ENCODE measurements at regions not wholly inside any gene's neighbourhood (a gene's known extent, or its start where the extent isn't known, plus 50 kb on each side); places are given as distances from the start of the nearest gene placed in this dataset.

DNA sequence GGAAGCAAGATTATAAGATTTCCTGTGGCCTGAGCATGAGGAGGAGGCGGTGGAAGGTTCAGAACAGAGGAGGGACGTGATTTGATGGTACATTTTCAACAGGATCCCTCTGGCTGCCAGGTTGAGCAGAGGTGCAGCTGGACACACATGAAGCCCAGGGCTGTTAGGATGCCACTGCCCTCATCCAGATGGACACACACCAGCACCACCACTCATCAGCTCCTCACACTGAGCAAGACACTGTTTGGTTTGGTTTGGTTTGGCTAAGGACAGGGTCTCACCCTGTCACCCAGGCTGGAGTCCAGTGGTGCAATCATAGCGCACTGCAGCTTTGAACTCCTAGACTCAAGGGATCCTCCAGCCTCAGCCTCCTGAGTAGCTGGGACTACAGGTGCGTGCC lies 402.6 kb upstream of the C16orf82 start:
- no peak overlapping the region for H3K9ac ChIP-seq (ENCODE audit: low read length)
- H4K20me1 ChIP-seq (ENCODE audit: insufficient read depth): no peaks in the 10 kb centered on the region
- ChIA-PET CTCF (no interaction called here), RAD21 (ENCODE audit: low non-redundant PET in 1 of 2, low total read pairs in 2 of 2, uncharacterized antibody in 2 of 2, unreplicated experiment in 2 of 2) (no interaction called here), POLR2A (no interaction called here)
- no peak overlapping the region for H3K27ac ChIP-seq (ENCODE audit: low read depth, low read length)
- H3K4me1 ChIP-seq (ENCODE audit: control insufficient read depth in 1 of 2, insufficient read depth in 2 of 2, low read length in 2 of 2): no peaks in the 10 kb centered on the region
- no peak for ATAC-seq
- H3K9me2 ChIP-seq (ENCODE audit: insufficient read depth): no peaks in the 10 kb centered on the region
- intact Hi-C loops (cut with micrococcal nuclease): no loop called here
- H3K4me2 ChIP-seq (ENCODE audit: low read length): no peak overlapping the region
- no peaks in the 10 kb centered on the region for H3K9me3 ChIP-seq (ENCODE audit: control insufficient read depth in 1 of 2, insufficient read depth in 1 of 2, low read depth in 1 of 2, low read length in 2 of 2)
- no peaks in the 10 kb centered on the region for H3K36me3 ChIP-seq (ENCODE audit: control insufficient read depth in 1 of 2, insufficient read depth in 2 of 2, low read length in 2 of 2)
- no peaks in the 10 kb centered on the region for H3K79me2 ChIP-seq (ENCODE audit: insufficient read depth, low read length)
- H2AFZ ChIP-seq (ENCODE audit: low read depth, low read length, poor library complexity, severe bottlenecking): no peak overlapping the region
- H3K27me3 ChIP-seq (ENCODE audit: insufficient read depth, low read length): no peaks in the 10 kb centered on the region
- H3K4me3 ChIP-seq (replicated peaks in 1 of 2; ENCODE audit: low read depth in 1 of 2, low read length in 2 of 2): no peak overlapping the region
- no peak for DNase-seq (ENCODE audit: low read depth, low spot score)
- TF ChIP-seq FOSL1 (IDR thresholded peaks at IDR 0.05; ENCODE audit: low read depth) (no peak), TCF7L2 (IDR thresholded peaks at IDR 0.05; ENCODE audit: borderline replicate concordance, extremely low read depth, insufficient read depth, insufficient read length) (no peak), POLR2AphosphoS5 (IDR thresholded peaks at IDR 0.05; ENCODE audit: low read depth, low read length) (no peak), JUND (IDR thresholded peaks at IDR 0.05) (no peak), EZH2phosphoT487 (IDR thresholded peaks at IDR 0.05; ENCODE audit: borderline replicate concordance) (no peak), EGR1 (IDR thresholded peaks at IDR 0.05; ENCODE audit: low read depth) (no peak)
- TF ChIP-seq, protein P1, sequence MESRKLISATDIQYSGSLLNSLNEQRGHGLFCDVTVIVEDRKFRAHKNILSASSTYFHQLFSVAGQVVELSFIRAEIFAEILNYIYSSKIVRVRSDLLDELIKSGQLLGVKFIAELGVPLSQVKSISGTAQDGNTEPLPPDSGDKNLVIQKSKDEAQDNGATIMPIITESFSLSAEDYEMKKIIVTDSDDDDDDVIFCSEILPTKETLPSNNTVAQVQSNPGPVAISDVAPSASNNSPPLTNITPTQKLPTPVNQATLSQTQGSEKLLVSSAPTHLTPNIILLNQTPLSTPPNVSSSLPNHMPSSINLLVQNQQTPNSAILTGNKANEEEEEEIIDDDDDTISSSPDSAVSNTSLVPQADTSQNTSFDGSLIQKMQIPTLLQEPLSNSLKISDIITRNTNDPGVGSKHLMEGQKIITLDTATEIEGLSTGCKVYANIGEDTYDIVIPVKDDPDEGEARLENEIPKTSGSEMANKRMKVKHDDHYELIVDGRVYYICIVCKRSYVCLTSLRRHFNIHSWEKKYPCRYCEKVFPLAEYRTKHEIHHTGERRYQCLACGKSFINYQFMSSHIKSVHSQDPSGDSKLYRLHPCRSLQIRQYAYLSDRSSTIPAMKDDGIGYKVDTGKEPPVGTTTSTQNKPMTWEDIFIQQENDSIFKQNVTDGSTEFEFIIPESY (IDR thresholded peaks at IDR 0.05; ENCODE audit: extremely low read depth, insufficient replicate concordance, low read length): no peak
- TF ChIP-seq, protein P2, sequence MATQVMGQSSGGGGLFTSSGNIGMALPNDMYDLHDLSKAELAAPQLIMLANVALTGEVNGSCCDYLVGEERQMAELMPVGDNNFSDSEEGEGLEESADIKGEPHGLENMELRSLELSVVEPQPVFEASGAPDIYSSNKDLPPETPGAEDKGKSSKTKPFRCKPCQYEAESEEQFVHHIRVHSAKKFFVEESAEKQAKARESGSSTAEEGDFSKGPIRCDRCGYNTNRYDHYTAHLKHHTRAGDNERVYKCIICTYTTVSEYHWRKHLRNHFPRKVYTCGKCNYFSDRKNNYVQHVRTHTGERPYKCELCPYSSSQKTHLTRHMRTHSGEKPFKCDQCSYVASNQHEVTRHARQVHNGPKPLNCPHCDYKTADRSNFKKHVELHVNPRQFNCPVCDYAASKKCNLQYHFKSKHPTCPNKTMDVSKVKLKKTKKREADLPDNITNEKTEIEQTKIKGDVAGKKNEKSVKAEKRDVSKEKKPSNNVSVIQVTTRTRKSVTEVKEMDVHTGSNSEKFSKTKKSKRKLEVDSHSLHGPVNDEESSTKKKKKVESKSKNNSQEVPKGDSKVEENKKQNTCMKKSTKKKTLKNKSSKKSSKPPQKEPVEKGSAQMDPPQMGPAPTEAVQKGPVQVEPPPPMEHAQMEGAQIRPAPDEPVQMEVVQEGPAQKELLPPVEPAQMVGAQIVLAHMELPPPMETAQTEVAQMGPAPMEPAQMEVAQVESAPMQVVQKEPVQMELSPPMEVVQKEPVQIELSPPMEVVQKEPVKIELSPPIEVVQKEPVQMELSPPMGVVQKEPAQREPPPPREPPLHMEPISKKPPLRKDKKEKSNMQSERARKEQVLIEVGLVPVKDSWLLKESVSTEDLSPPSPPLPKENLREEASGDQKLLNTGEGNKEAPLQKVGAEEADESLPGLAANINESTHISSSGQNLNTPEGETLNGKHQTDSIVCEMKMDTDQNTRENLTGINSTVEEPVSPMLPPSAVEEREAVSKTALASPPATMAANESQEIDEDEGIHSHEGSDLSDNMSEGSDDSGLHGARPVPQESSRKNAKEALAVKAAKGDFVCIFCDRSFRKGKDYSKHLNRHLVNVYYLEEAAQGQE (IDR thresholded peaks at IDR 0.05; ENCODE audit: low read depth): no peak
- TF ChIP-seq, protein P3, sequence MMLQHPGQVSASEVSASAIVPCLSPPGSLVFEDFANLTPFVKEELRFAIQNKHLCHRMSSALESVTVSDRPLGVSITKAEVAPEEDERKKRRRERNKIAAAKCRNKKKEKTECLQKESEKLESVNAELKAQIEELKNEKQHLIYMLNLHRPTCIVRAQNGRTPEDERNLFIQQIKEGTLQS (IDR thresholded peaks at IDR 0.05): no peak
- no TSS peak for BruUV-seq (replicated peaks)
